HCT116 (cell line): ENCODE measurements at regions not wholly inside any gene's neighbourhood (a gene's known extent, or its start where the extent isn't known, plus 50 kb on each side); places are given as distances from the start of the nearest gene placed in this dataset.

Source experiments
- ATAC-seq: fragments of 200-7000 bp; cut with Tn5 transposase; 2 replicates; pipeline ENCODE4 v1.9.1; 2020; ENCODE audit warnings: mild to moderate bottlenecking, moderate library complexity
- BruUV-seq: library from RNA; stranded (reverse); fragments of 400-500 nt; replicated peaks from 2 replicates; lab custom pipeline; 2021; lab: Mats Ljungman, UMichigan
- CTCF ChIA-PET: fragments of 300-600 bp; sonication (Branson Sonifier 250); formaldehyde crosslinking; loops from one replicate; lab custom pipeline; 2021; ENCODE audit warnings: antibody characterized with exemption; lab: Charles Lee
- POLR2A ChIA-PET: fragments of 300-600, 350-600 bp; sonication (Branson Sonifier 250); formaldehyde crosslinking; loops from one replicate; lab custom pipeline; 2021; ENCODE audit warnings: antibody characterized with exemption; lab: Charles Lee
- RAD21 ChIA-PET, 2 experiments: fragments of 300-600 bp; sonication (Branson Sonifier 250); formaldehyde crosslinking; loops; one replicate each; lab custom pipeline; 2023; ENCODE audit warnings: low total read pairs in 2 of 2; ENCODE audit not compliant: uncharacterized antibody in 2 of 2, unreplicated experiment in 2 of 2, low non-redundant PET in 1 of 2; lab: Charles Lee
- DNase-seq: peaks from one replicate; pipeline ENCODE4 v3.0.0-alpha.2; 2010; ENCODE audit warnings: low read depth, low spot score
- H2AFZ ChIP-seq: fragments of 200-600 bp; shearing (Covaris generic), sonication (generic); 2 replicates; pipeline ENCODE4 v1.6.1; 2017; ENCODE audit warnings: low read depth, mixed run types, mixed read lengths, antibody characterized with exemption, low read length; ENCODE audit not compliant: poor library complexity, severe bottlenecking
- H3K27ac ChIP-seq: 2 replicates; pipeline ENCODE4 v1.5.1; 2012; ENCODE audit warnings: low read depth, low read length
- H3K27me3 ChIP-seq: fragments of 200-600 bp; sonication (generic); 2 replicates; pipeline ENCODE4 v1.6.1; 2016; ENCODE audit warnings: mixed run types, low read length, mixed read lengths; ENCODE audit not compliant: insufficient read depth
- H3K36me3 ChIP-seq, 2 experiments: fragments of 200-500 bp in 1 of 2; fragments of 200-600 bp in 1 of 2; sonication (Bioruptor generic) in 1 of 2; sonication (generic) in 1 of 2; 2 replicates each; pipeline versions ENCODE4 v1.5.1 to v1.6.1; 2014 to 2016; ENCODE audit warnings: low read length in 2 of 2, inconsistent platforms in 1 of 2, mixed read lengths in 1 of 2, mixed run types in 1 of 2; ENCODE audit not compliant: insufficient read depth in 2 of 2, control insufficient read depth in 1 of 2
- H3K4me1 ChIP-seq, 2 experiments: fragments of 200-600 bp in 1 of 2; sonication (generic) in 1 of 2; 2 replicates each; pipeline versions ENCODE4 v1.5.1 to v1.6.1; 2012 to 2017; ENCODE audit warnings: low read length in 2 of 2, inconsistent platforms in 1 of 2, mild to moderate bottlenecking in 1 of 2, mixed read lengths in 1 of 2, mixed run types in 1 of 2, moderate library complexity in 1 of 2; ENCODE audit not compliant: insufficient read depth in 2 of 2, control insufficient read depth in 1 of 2
- H3K4me2 ChIP-seq: fragments of 200-600 bp; sonication (generic); 2 replicates; pipeline ENCODE4 v1.6.1; 2017; ENCODE audit warnings: mixed run types, low read length, mixed read lengths
- H3K4me3 ChIP-seq, 2 experiments: fragments of 200-600 bp in 1 of 2; sonication (generic) in 1 of 2; replicated peaks in 1 of 2; 2 replicates each; pipeline ENCODE4 v1.5.1; 2011 to 2016; ENCODE audit warnings: low read length in 2 of 2, control low read depth in 1 of 2, low read depth in 1 of 2, mild to moderate bottlenecking in 1 of 2, mixed read lengths in 1 of 2, mixed run types in 1 of 2
- H3K79me2 ChIP-seq: fragments of 200-600 bp; sonication (generic); 2 replicates; pipeline ENCODE4 v1.6.1; 2017; ENCODE audit warnings: mild to moderate bottlenecking, mixed run types, low read length, moderate library complexity, mixed read lengths; ENCODE audit not compliant: insufficient read depth
- H3K9ac ChIP-seq: fragments of 200-600 bp; sonication (generic); 2 replicates; pipeline ENCODE4 v1.6.1; 2016; ENCODE audit warnings: low read length, mixed read lengths
- H3K9me2 ChIP-seq: fragments of 200-600 bp; sonication (generic), shearing (Covaris generic); 2 replicates; pipeline ENCODE4 v1.6.1; 2017; ENCODE audit warnings: mixed run types, mild to moderate bottlenecking, moderate library complexity; ENCODE audit not compliant: insufficient read depth
- H3K9me3 ChIP-seq, 2 experiments: fragments of 200-500 bp in 1 of 2; fragments of 200-600 bp in 1 of 2; sonication (Bioruptor generic) in 1 of 2; sonication (generic) in 1 of 2; 2 replicates each; pipeline ENCODE4 v1.6.1; 2014 to 2017; ENCODE audit warnings: low read length in 2 of 2, mixed read lengths in 2 of 2, inconsistent platforms in 1 of 2, low read depth in 1 of 2, mild to moderate bottlenecking in 1 of 2, mixed run types in 1 of 2, moderate library complexity in 1 of 2; ENCODE audit not compliant: control insufficient read depth in 1 of 2, insufficient read depth in 1 of 2
- H4K20me1 ChIP-seq: fragments of 200-600 bp; sonication (generic), shearing (Covaris generic); 2 replicates; pipeline ENCODE4 v1.6.1; 2017; ENCODE audit warnings: mixed run types, mild to moderate bottlenecking, moderate library complexity; ENCODE audit not compliant: insufficient read depth
- CBX3 ChIP-seq: IDR thresholded peaks from 2 replicates; pipeline ENCODE4 v1.6.1; 2012; ENCODE audit warnings: low read depth
- EZH2 ChIP-seq: fragments of 200-600 bp; sonication (generic); IDR thresholded peaks from 2 replicates; pipeline ENCODE4 v1.6.1; 2017; ENCODE audit warnings: antibody characterized with exemption, mixed run types
- FOSL1 ChIP-seq: IDR thresholded peaks from 2 replicates; pipeline ENCODE4 v1.6.1; 2012; ENCODE audit warnings: low read depth
- MAX ChIP-seq: IDR thresholded peaks from 2 replicates; pipeline ENCODE4 v1.6.1; 2012
- POLR2A ChIP-seq: IDR thresholded peaks from 2 replicates; pipeline ENCODE4 v1.7.0; 2011; ENCODE audit warnings: borderline replicate concordance; ENCODE audit not compliant: insufficient read depth, insufficient read length; ENCODE audit errors: extremely low read depth
- SRF ChIP-seq: IDR thresholded peaks from 2 replicates; pipeline ENCODE4 v1.6.1; 2012; ENCODE audit warnings: low read depth
- TCF7L2 ChIP-seq: IDR thresholded peaks from 2 replicates; pipeline ENCODE4 v1.7.0; 2011; ENCODE audit warnings: borderline replicate concordance, inconsistent platforms; ENCODE audit not compliant: insufficient read depth, insufficient read length; ENCODE audit errors: extremely low read depth
- YY1 ChIP-seq: IDR thresholded peaks from 2 replicates; pipeline ENCODE4 v1.6.1; 2011; ENCODE audit warnings: low read length, low read depth, moderate library complexity, mild to moderate bottlenecking; ENCODE audit not compliant: insufficient replicate concordance; ENCODE audit errors: extremely low read depth
- ZNF274 ChIP-seq: fragments of 200-500 bp; sonication (Bioruptor generic); IDR thresholded peaks from 2 replicates; pipeline ENCODE4 v1.6.1; 2014; ENCODE audit warnings: mild to moderate bottlenecking, low read depth, low read length, inconsistent platforms
- intact Hi-C: fragments of 100-400 bp; cut with micrococcal nuclease; formaldehyde crosslinking; loops from 2 replicates; pipeline ENCODE4 v1.10.0; 2022

DNA sequence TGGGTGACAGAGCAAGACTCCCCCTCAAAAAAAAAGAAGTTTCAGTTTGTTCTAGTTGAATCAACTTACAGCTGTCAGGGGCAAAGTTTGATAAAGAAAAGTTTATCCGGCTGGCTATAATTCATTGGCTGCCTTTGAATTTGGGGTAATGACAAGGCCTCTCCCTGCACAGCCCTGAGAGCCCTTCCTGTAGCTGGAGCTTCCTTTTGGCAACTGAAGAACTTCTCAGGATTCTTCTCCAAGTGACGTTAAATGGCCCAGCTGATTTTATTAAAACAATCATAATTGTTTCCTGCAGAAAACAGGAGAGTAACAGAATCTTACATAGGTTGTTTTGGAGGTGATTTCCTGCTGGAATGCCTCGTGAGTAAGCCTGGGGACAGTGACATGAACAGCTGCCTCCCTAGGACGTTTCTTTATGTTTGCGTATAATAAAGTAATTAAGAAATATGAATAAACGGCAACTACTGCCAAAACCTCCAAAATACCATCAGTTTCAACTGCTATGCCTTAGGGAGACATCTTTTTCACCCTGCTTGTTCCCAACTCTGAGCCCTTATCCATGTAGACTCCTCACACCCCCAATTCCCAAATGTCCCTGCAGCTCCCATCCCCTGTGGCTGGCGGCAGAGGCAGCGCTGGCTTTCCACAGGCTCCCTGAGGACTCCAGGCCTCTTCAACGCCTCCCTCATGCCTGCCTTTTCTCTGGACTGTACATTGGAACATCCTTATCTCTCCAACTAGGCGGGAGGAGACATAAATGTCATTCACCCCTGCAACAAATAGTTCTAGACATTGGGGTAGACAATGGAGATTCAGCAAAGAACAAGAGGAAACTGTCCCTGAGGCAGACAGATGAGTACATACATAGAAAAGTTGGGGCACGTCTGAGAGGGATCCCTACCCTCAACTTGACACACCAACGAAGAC lies 59.2 kb upstream of the FZD7 start:
- Histone ChIP-seq H3K36me3 (no peaks in the 10 kb centered on the region), H3K9ac (no peak overlapping the region), H3K9me3 (no peaks in the 10 kb centered on the region), H3K9me2 (no peaks in the 10 kb centered on the region), H4K20me1 (no peaks in the 10 kb centered on the region), H3K27ac (no peak overlapping the region), H2AFZ (no peak overlapping the region), H3K4me3 (no peak overlapping the region), H3K4me1 (no peaks in the 10 kb centered on the region), H3K79me2 (no peaks in the 10 kb centered on the region), H3K27me3 (no peaks in the 10 kb centered on the region), H3K4me2 (no peak overlapping the region)
- ATAC-seq (no peak), DNase-seq (no peak)
- ChIA-PET RAD21 (no interaction called here), CTCF (no interaction called here), POLR2A (interaction anchor here (0.5 kb wide), 1 partner anchor 294 kb away, joined by 4 read pairs; no protein-coding TSS in a partner anchor)
- TF ChIP-seq CBX3 = no peak
- intact Hi-C loops = no loop called here
- BruUV-seq = no TSS peak

DNA sequence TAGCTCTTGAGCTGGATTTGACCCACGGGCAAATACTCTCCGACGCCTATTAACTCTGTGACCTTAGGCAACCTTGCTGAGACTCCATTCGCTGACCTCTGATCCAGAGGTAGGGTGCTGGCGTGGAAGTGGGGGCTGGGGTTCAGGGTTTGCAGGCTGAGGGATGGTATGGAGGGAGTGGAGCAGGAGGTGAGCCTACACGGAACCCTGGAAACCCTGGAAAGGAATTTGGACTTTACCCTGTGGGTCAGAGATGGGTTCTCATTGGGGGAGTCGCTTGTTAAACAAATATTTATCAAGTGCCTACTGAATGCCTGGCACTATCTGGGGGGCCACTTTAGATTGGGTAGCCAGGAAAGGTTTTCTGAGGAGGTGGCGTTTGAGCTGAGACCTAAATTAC lies 58.2 kb upstream of the FZD7 start:
- no peaks in the 10 kb centered on the region for H3K9me2 ChIP-seq
- ATAC-seq (no peak), DNase-seq (no peak)
- H3K9ac ChIP-seq = no peak overlapping the region
- H3K4me3 ChIP-seq = no peak overlapping the region
- no peaks in the 10 kb centered on the region for H4K20me1 ChIP-seq
- no peaks in the 10 kb centered on the region for H3K9me3 ChIP-seq
- intact Hi-C loops = no loop called here
- H3K4me1 ChIP-seq = no peaks in the 10 kb centered on the region
- RAD21 ChIA-PET = no interaction called here
- H3K4me2 ChIP-seq = no peak overlapping the region
- POLR2A ChIA-PET = no interaction called here
- no peaks in the 10 kb centered on the region for H3K36me3 ChIP-seq
- no peaks in the 10 kb centered on the region for H3K79me2 ChIP-seq
- no peaks in the 10 kb centered on the region for H3K27me3 ChIP-seq
- no peak overlapping the region for H3K27ac ChIP-seq
- no peak overlapping the region for H2AFZ ChIP-seq
- TF ChIP-seq YY1 (no peak), SRF (no peak), MAX (no peak), TCF7L2 (no peak), FOSL1 (no peak), POLR2A (no peak), ZNF274 (no peak), EZH2 (no peak)
- BruUV-seq = no TSS peak
- CTCF ChIA-PET = no interaction called here
